GM23248 (cell line): ENCODE measurements at regions not wholly inside any gene's neighbourhood (a gene's known extent, or its start where the extent isn't known, plus 50 kb on each side); places are given as distances from the start of the nearest gene placed in this dataset.

Experiments
- EZH2 ChIP-seq: fragments of 200-600 bp; sonication (generic); IDR thresholded peaks from 2 replicates; pipeline ENCODE4 v1.6.1; 2018; ENCODE audit warnings: antibody characterized with exemption, mild to moderate bottlenecking; ENCODE audit not compliant: insufficient read depth, poor library complexity, severe bottlenecking
- EZH2phosphoT487 ChIP-seq: fragments of 200-600 bp; sonication (generic); IDR thresholded peaks from 2 replicates; pipeline ENCODE4 v1.6.1; 2018; ENCODE audit warnings: antibody characterized with exemption, moderate library complexity, mild to moderate bottlenecking, low read depth; ENCODE audit not compliant: insufficient read depth

DNA sequence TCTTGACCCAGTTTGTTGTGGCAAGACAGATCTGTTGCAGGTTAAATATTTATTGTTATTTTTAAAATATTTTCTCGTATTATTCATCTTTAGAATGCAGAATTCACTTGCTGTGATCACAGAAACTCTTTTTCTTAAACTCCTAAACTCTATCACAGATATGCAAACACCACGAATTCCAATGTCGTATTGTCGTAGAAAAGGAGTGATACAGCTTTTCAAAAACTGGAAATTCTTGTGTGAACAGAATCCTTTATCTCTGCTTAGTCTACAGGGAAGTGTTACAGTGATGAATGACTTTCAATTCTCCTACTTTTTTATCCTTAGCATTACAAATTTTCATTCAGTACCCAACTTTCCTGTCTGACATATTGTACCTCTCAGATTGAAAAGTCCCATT lies 1329.5 kb upstream of the B3GALT2 start:
- TF ChIP-seq EZH2phosphoT487: no peak
- no peak for TF ChIP-seq EZH2
